Thymus (tissue), 11 donors: ENCODE measurements at regions not wholly inside any gene's neighbourhood (a gene's known extent, or its start where the extent isn't known, plus 50 kb on each side); places are given as distances from the start of the nearest gene placed in this dataset.

ENCODE experiments used
- DNase-seq, 9 donors: peaks; one replicate each; pipeline ENCODE4 v3.0.0-alpha.2; 2013; ENCODE audit warnings: low spot score in 9 of 9, low read depth in 6 of 9, missing footprints in 1 of 9
- H3K27ac ChIP-seq, 2 donors: one replicate each; pipeline ENCODE4 v1.5.1; 2013; ENCODE audit warnings: control low read depth in 1 of 2, low read depth in 1 of 2, low read length in 1 of 2, mild to moderate bottlenecking in 1 of 2, moderate library complexity in 1 of 2
- H3K27me3 ChIP-seq, 2 donors: one replicate each; pipeline ENCODE4 v1.5.1; 2013; ENCODE audit warnings: low read length in 1 of 2; ENCODE audit not compliant: control insufficient read depth in 2 of 2, insufficient read depth in 1 of 2
- H3K36me3 ChIP-seq, 2 donors: one replicate each; pipeline ENCODE4 v1.5.1; 2013; ENCODE audit warnings: low read length in 1 of 2, mild to moderate bottlenecking in 1 of 2, moderate library complexity in 1 of 2; ENCODE audit not compliant: control insufficient read depth in 2 of 2, insufficient read depth in 2 of 2
- H3K4me1 ChIP-seq, 2 donors: one replicate each; pipeline ENCODE4 v1.5.1; 2013; ENCODE audit warnings: low read length in 2 of 2; ENCODE audit not compliant: control insufficient read depth in 2 of 2, insufficient read depth in 2 of 2
- H3K4me3 ChIP-seq, 2 donors: one replicate each; pipeline ENCODE4 v1.5.1; 2013; ENCODE audit warnings: low read length in 2 of 2, control low read depth in 1 of 2, mild to moderate bottlenecking in 1 of 2
- H3K9me3 ChIP-seq, 2 donors: one replicate each; pipeline ENCODE4 v1.5.1; 2013; ENCODE audit warnings: low read length in 1 of 2, mild to moderate bottlenecking in 1 of 2; ENCODE audit not compliant: control insufficient read depth in 2 of 2, insufficient read depth in 1 of 2
- WGBS: extraction: QIAGEN DNeasy Blood & Tissue Kit; methylation state at CpG from one replicate; pipeline ENCODE4 v1.1.7; 2013; 5-methylcytosine and 5-hydroxymethylcytosine counted together
- donor health status: healthy.

GRCh38 chr22:49446759-49447710 is 380.6 kb downstream of the BRD1 start:
- no peak for DNase-seq
- Histone ChIP-seq H3K9me3 (no peaks in the 10 kb centered on the region), H3K4me1 (no peaks in the 10 kb centered on the region), H3K27ac (no peak overlapping the region), H3K27me3 (peaks cover 4 to 38% of the 10 kb centered on the region in 2 donors), H3K36me3 (no peaks in the 10 kb centered on the region), H3K4me3 (no peak overlapping the region)
- WGBS, result 94% methylated on average over 21 of the region's 21 CpGs

DNA sequence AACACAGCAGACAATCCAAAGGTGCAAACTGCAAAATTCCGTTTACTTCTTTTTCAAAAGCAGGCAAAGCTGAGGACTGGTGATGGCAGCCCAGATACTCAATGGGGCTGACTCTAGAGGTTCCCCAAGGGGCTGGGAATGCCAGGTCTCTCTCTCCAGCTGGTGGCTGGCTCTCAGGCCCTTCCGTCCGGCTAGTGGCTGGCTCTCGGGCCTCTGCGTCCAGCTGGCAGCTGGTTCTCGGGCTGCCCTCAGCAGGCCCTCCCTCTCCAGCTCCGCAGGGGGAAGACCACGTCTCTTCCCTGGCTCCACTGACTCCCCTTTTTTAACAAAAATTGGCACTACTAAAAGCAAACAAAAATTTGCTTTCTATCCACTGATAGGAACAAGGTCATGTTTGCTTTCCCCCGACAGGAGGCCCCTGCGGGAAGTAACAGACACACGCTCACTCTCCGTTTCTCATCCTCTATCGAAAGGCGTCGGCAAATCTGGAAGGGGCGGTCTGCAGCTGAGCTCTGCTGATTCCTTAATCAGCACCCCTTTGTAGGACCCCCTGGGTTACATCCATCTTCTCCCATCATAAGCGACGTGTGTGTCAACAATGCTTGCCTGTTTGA is 381.4 kb downstream of the BRD1 start:
- Histone ChIP-seq H3K36me3 (no peaks in the 10 kb centered on the region), H3K27ac (no peak overlapping the region), H3K27me3 (peaks cover 4 to 32% of the 10 kb centered on the region in 2 donors), H3K4me3 (no peak overlapping the region), H3K4me1 (no peaks in the 10 kb centered on the region), H3K9me3 (no peaks in the 10 kb centered on the region)
- 95% methylated on average over 18 of the region's 18 CpGs for WGBS
- no peak for DNase-seq

- Histone ChIP-seq H3K27ac (no peak overlapping the region), H3K36me3 (peaks cover 0 to 3% of the 10 kb centered on the region in 2 donors), H3K9me3 (no peaks in the 10 kb centered on the region), H3K27me3 (peaks cover 0 to 19% of the 10 kb centered on the region in 2 donors), H3K4me1 (no peaks in the 10 kb centered on the region), H3K4me3 (no peak overlapping the region)
- no peak for DNase-seq
- 94% methylated on average over 14 of the region's 14 CpGs for WGBS
Observed at GRCh38 chr22:49444781-49445180, 382.9 kb downstream of the BRD1 start.

DNA sequence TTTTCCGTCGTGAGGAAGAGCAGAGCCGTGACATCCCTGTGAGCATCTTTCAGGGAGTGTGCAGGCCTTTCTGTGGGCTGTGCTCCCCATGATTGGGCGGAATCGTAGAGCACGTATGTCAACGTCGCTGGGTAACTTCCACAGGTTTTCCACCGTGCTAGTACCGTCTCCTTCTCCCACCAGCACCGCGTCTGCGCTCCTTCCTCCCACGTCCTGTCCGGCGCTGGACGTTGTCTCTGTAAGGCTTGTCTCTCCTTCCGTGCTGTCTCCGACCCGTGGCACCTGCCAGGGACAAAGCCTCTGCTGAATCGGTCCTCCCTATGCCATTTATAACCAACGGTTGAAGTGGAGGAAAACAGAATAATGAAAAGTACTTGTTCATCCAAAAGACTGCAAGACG is 386.7 kb downstream of the BRD1 start:
- Histone ChIP-seq H3K27ac (no peak overlapping the region), H3K4me3 (no peak overlapping the region), H3K36me3 (peaks cover 0 to 3% of the 10 kb centered on the region in 2 donors), H3K4me1 (no peaks in the 10 kb centered on the region), H3K27me3 (no peaks in the 10 kb centered on the region), H3K9me3 (no peaks in the 10 kb centered on the region)
- WGBS, result 97% methylated on average over 23 of the region's 23 CpGs
- no peak for DNase-seq

DNA sequence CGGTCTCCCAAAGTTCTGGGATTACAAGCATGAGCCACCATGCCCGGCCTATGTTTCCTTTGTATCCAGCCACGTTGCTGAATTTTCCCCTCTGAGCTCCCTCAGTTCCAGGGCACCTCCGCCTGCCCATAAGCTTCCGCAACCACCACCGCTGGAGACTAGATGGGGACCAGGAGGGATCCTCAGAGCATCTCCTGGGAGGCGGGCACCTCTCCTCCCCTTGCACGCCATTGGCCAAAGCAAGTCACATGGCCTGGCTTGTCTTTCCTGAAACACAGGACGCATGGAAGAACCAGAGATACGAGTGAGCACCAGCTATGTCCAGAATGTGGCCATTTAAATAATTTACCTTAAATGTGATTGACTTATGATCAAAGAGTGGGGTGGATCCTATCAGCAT is 388.3 kb downstream of the BRD1 start:
- H3K27ac ChIP-seq, result no peak overlapping the region
- H3K27me3 ChIP-seq, result peaks cover 0 to under 1% of the 10 kb centered on the region in 2 donors
- H3K4me3 ChIP-seq, result no peak overlapping the region
- H3K36me3 ChIP-seq, result peaks cover 0 to 3% of the 10 kb centered on the region in 2 donors
- DNase-seq, result no peak
- 97% methylated on average over 10 of the region's 10 CpGs for WGBS
- no peaks in the 10 kb centered on the region for H3K4me1 ChIP-seq
- peaks cover 0 to 2% of the 10 kb centered on the region in 2 donors for H3K9me3 ChIP-seq

DNA sequence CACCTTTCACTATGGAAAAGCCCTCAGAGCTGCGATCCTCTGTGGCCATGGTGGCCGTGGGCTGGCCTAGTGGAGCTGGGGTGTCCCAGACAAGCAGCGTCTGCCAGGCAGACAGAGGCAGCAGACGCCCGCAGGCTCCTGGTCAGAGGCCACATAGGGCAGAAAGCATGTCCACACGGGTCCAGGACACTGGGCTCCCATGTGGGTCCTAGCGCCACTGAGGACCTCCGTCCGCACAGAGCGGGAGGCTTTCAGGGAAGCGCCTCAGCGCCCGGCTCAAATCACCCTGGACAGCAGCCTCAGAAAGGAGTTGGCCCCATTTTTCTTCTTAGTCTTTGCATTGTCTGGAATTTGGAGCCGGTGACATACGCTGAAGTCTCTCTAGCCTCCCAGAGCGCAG is 389.7 kb downstream of the BRD1 start:
- DNase-seq, result no peak
- Histone ChIP-seq H3K27me3 (peaks cover 0 to 7% of the 10 kb centered on the region in 2 donors), H3K27ac (no peak overlapping the region), H3K4me1 (no peaks in the 10 kb centered on the region), H3K36me3 (peaks cover 0 to 3% of the 10 kb centered on the region in 2 donors), H3K4me3 (no peak overlapping the region), H3K9me3 (peaks cover 0 to 5% of the 10 kb centered on the region in 2 donors)
- 91% methylated on average over 16 of the region's 16 CpGs for WGBS

DNA sequence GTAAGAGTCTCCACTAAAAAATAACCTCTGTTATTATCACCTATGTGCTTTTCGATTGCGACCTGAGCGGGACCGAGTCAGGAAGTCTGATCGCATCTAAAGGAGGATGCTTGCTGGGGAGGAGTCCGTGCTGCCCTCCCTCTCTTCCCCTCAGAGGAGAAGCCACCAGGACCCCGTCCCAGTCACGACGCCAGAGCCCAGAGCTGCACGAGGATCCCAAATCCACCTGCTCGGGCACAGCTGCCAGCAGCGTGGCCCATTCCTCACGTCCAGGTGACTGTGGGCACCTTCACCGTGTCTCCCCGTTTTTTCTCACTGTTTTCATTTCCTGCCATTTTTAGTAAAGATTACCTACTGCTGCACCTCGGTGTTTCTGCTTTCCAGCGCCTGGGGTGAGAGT is 390.3 kb downstream of the BRD1 start:
- peaks cover 0 to 3% of the 10 kb centered on the region in 2 donors for H3K36me3 ChIP-seq
- no peak for DNase-seq
- WGBS, result 95% methylated on average over 17 of the region's 17 CpGs

DNA sequence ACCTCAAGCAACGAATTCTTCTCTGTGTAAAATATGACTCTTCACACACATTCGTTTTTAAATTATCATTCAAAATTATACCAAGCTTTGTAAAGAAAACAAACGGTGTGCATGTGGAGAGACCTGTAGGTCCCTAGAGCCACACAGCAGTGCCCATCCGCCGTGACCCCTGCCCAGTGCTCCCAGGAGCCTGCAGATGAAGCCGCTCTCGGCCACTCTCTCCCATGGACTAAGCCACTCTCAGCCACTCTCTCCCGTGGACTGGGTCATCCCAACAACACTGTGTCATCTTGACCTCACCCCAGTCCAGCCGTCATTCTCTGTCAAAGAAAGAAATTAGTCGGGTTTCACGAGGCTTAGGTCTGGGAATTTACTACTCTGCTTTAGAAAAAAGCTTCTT is 391.6 kb downstream of the BRD1 start:
- Histone ChIP-seq H3K4me1 (no peaks in the 10 kb centered on the region), H3K36me3 (peaks cover 0 to 3% of the 10 kb centered on the region in 2 donors), H3K4me3 (no peak overlapping the region), H3K9me3 (peaks cover 0 to 5% of the 10 kb centered on the region in 2 donors), H3K27ac (no peak overlapping the region), H3K27me3 (peaks cover 0 to 16% of the 10 kb centered on the region in 2 donors)
- DNase-seq, result no peak
- 90% methylated on average over 11 of the region's 11 CpGs for WGBS

More for the DNA sequence above, 390.3 kb downstream of the BRD1 start:
- H3K4me1 ChIP-seq, result no peaks in the 10 kb centered on the region
- H3K27me3 ChIP-seq, result peaks cover 0 to 13% of the 10 kb centered on the region in 2 donors
- peaks cover 0 to 5% of the 10 kb centered on the region in 2 donors for H3K9me3 ChIP-seq
- H3K27ac ChIP-seq, result no peak overlapping the region
- no peak overlapping the region for H3K4me3 ChIP-seq

GRCh38 chr22:49435596-49435995 is 392.1 kb downstream of the BRD1 start:
- WGBS, result 90% methylated on average over 13 of the region's 13 CpGs
- Histone ChIP-seq H3K36me3 (peaks cover 0 to under 1% of the 10 kb centered on the region in 2 donors), H3K27me3 (peaks cover 0 to 16% of the 10 kb centered on the region in 2 donors), H3K27ac (no peak overlapping the region), H3K4me3 (no peak overlapping the region), H3K9me3 (peaks cover 0 to 5% of the 10 kb centered on the region in 2 donors), H3K4me1 (no peaks in the 10 kb centered on the region)
- no peak for DNase-seq
